ENCODE measurements at regions not wholly inside any gene's neighbourhood (a gene's known extent, or its start where the extent isn't known, plus 50 kb on each side); places are given as distances from the start of the nearest gene placed in this dataset.

- in situ Hi-C loops (cut with MboI), result no loop called here
- DNase-seq (ENCODE audit: extremely low read depth in 1 of 4, low spot score in 3 of 4) (no peak), ATAC-seq (no peak), FAIRE-seq (no peak)
- no peaks in the 10 kb centered on the region for H3K9me1 ChIP-seq (ENCODE audit: control insufficient read depth, insufficient read depth, low read length)
- H3K27me3 ChIP-seq (ENCODE audit: control insufficient read depth in 2 of 2, insufficient read depth in 2 of 2, low read length in 2 of 2), result no peaks in the 10 kb centered on the region
- ChIA-PET CTCF (ENCODE audit: low intra/inter-chr PET ratio) (no interaction called here), POLR2A (no interaction called here)
- H3K9ac ChIP-seq (ENCODE audit: insufficient read depth in 1 of 2, low read depth in 2 of 2, low read length in 2 of 2), result no peak overlapping the region
- no peak overlapping the region for H2AFZ ChIP-seq (ENCODE audit: low read depth, low read length)
- no peaks in the 10 kb centered on the region for H3K36me3 ChIP-seq (ENCODE audit: control insufficient read depth, insufficient read depth, low read length)
- no peak overlapping the region for H3K4me3 ChIP-seq
- no peaks in the 10 kb centered on the region for H3K4me1 ChIP-seq (replicated peaks in 1 of 2; ENCODE audit: control insufficient read depth in 2 of 2, insufficient read depth in 2 of 2, low read length in 2 of 2)
- H3K4me2 ChIP-seq (ENCODE audit: insufficient read depth, low read length), result no peak overlapping the region
- no peaks in the 10 kb centered on the region for H3K79me2 ChIP-seq (ENCODE audit: control insufficient read depth, insufficient read depth, low read length)
- no peak overlapping the region for H3K27ac ChIP-seq (ENCODE audit: extremely low read depth, low read depth, low read length)
- no peaks in the 10 kb centered on the region for H4K20me1 ChIP-seq (replicated peaks; ENCODE audit: control insufficient read depth, insufficient read depth, low read length)
- intact Hi-C loops (cut with micrococcal nuclease), result no loop called here
- no peaks in the 10 kb centered on the region for H3K9me3 ChIP-seq (replicated peaks; ENCODE audit: control insufficient read depth, insufficient read depth, low read depth, low read length)
- 0% methylated on average over 1 of the region's 1 CpG for WGBS (ENCODE audit: insufficient coverage, low coverage, missing lambda C conversion rate)
- no TSS peak for BruUV-seq (replicated peaks)
- TF ChIP-seq FOXK1 (CRISPR knock-in tag; IDR thresholded peaks at IDR 0.05; ENCODE audit: borderline replicate concordance) (no peak), MYNN (IDR thresholded peaks at IDR 0.05) (no peak), MYNN (CRISPR knock-in tag; IDR thresholded peaks at IDR 0.05) (no peak), SMAD2 (IDR thresholded peaks at IDR 0.05; ENCODE audit: low read depth, low read length) (no peak), ZBTB40 (IDR thresholded peaks at IDR 0.05) (no peak), ZBTB40 (CRISPR knock-in tag; IDR thresholded peaks at IDR 0.05) (no peak), IRF2 (CRISPR knock-in tag; IDR thresholded peaks at IDR 0.05) (no peak), NR4A1 (CRISPR knock-in tag; IDR thresholded peaks at IDR 0.05) (no peak), NR4A1 (tag; IDR thresholded peaks at IDR 0.05) (no peak), MCM2 (IDR thresholded peaks at IDR 0.05; ENCODE audit: low read depth) (no peak), RFX5 (IDR thresholded peaks at IDR 0.05; ENCODE audit: low read depth, low read length) (no peak), NFRKB (IDR thresholded peaks at IDR 0.05; ENCODE audit: low read depth) (no peak), SETDB1 (IDR thresholded peaks at IDR 0.05; ENCODE audit: low read length) (no peak), ZNF707 (CRISPR knock-in tag; conservative IDR thresholded peaks at IDR 0.05) (no peak)
- TF ChIP-seq, protein P1, sequence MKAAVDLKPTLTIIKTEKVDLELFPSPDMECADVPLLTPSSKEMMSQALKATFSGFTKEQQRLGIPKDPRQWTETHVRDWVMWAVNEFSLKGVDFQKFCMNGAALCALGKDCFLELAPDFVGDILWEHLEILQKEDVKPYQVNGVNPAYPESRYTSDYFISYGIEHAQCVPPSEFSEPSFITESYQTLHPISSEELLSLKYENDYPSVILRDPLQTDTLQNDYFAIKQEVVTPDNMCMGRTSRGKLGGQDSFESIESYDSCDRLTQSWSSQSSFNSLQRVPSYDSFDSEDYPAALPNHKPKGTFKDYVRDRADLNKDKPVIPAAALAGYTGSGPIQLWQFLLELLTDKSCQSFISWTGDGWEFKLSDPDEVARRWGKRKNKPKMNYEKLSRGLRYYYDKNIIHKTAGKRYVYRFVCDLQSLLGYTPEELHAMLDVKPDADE (conservative IDR thresholded peaks at IDR 0.05; ENCODE audit: control insufficient read depth, low read depth, low read length), result no peak
Observed at GRCh38 chr5:15031180-15031579, 159.6 kb upstream of the ANKH start.

All from K562 (cell line).